ENCODE measurements at regions not wholly inside any gene's neighbourhood (a gene's known extent, or its start where the extent isn't known, plus 50 kb on each side); places are given as distances from the start of the nearest gene placed in this dataset.

- no peak for TF ChIP-seq POLR2AphosphoS5 (IDR thresholded peaks at IDR 0.05)
- TF ChIP-seq CTCF (IDR thresholded peaks at IDR 0.05 in 8 of 11, conservative IDR thresholded peaks at IDR 0.05 in 3 of 11) = no peak
Measured at GRCh38 chr11:15563054-15563453, 448.3 kb downstream of the INSC start.
